HepG2 (cell line): ENCODE measurements at regions not wholly inside any gene's neighbourhood (a gene's known extent, or its start where the extent isn't known, plus 50 kb on each side); places are given as distances from the start of the nearest gene placed in this dataset.

ENCODE experiments used
- CBX5 ChIP-seq: sonication (generic); formaldehyde crosslinking; IDR thresholded peaks from 2 replicates; pipeline ENCODE4 v1.4.0; 2020; ENCODE audit warnings: missing genetic modification reagents, borderline replicate concordance
- CTCF ChIP-seq: sonication (generic); formaldehyde crosslinking; IDR thresholded peaks from 2 replicates; pipeline ENCODE4 v1.5.0; 2020; ENCODE audit warnings: mild to moderate bottlenecking, missing genetic modification reagents, moderate library complexity
- ELF4 ChIP-seq: sonication (generic); formaldehyde crosslinking; IDR thresholded peaks from 2 replicates; pipeline ENCODE4 v1.5.0; 2020; ENCODE audit warnings: missing genetic modification reagents, mild to moderate bottlenecking, moderate library complexity, borderline replicate concordance
- HINFP ChIP-seq: sonication (generic); formaldehyde crosslinking; IDR thresholded peaks from 2 replicates; pipeline ENCODE4 v1.4.0; 2020; ENCODE audit warnings: low read depth, mild to moderate bottlenecking, missing genetic modification reagents
- HNRNPH1 ChIP-seq: fragments of 200-400 bp; formaldehyde crosslinking; optimal IDR thresholded peaks from 2 replicates; pipeline ENCODE3; 2017; ENCODE audit warnings: mild to moderate bottlenecking, low read depth, low read length
- KDM6A ChIP-seq: IDR thresholded peaks from 2 replicates; pipeline ENCODE4 v1.6.1; 2016; ENCODE audit warnings: low read depth
- POLR2AphosphoS5 ChIP-seq: IDR thresholded peaks from 2 replicates; pipeline ENCODE4 v1.6.1; 2012; ENCODE audit warnings: low read depth, low read length
- SIN3B ChIP-seq: fragments of 150-350 bp; IDR thresholded peaks from 2 replicates; pipeline ENCODE4 v1.6.1; 2014; ENCODE audit warnings: low read length
- TCF7L2 ChIP-seq: IDR thresholded peaks from 2 replicates; pipeline ENCODE4 v1.6.1; 2011; ENCODE audit warnings: mild to moderate bottlenecking, low read depth, low read length, moderate library complexity

- TF ChIP-seq TCF7L2 (no peak), HINFP (CRISPR knock-in tag) (no peak), CTCF (no peak), HNRNPH1 (no peak), POLR2AphosphoS5 (no peak), ELF4 (CRISPR knock-in tag) (no peak), CBX5 (CRISPR knock-in tag) (no peak), SIN3B (no peak), KDM6A (no peak)
Measured at GRCh38 chr10:33965795-33966581, 631.5 kb upstream of the NRP1 start.
